Muscle layer of duodenum (tissue), 2 donors: ENCODE measurements at regions not wholly inside any gene's neighbourhood (a gene's known extent, or its start where the extent isn't known, plus 50 kb on each side); places are given as distances from the start of the nearest gene placed in this dataset.
"Not testable (repeated sequence)": the region's sequence is repeated elsewhere in the genome, so short reads cannot be mapped to it uniquely, and the experiment has no call there.

Source experiments
- H3K27ac ChIP-seq: one replicate; pipeline ENCODE4 v1.7.0; 2013; ENCODE audit warnings: mild to moderate bottlenecking, low read length
- H3K27me3 ChIP-seq: one replicate; pipeline ENCODE4 v1.7.0; 2013; ENCODE audit warnings: low read depth, mild to moderate bottlenecking, control low read depth, low read length
- H3K36me3 ChIP-seq, 2 donors: one replicate each; pipeline ENCODE4 v1.7.0; 2013; ENCODE audit warnings: low read length in 2 of 2, control low read depth in 1 of 2, mild to moderate bottlenecking in 1 of 2; ENCODE audit not compliant: insufficient read depth in 2 of 2, control insufficient read depth in 1 of 2
- H3K4me1 ChIP-seq, 2 donors: one replicate each; pipeline ENCODE4 v1.7.0; 2013; ENCODE audit warnings: low read length in 2 of 2, mild to moderate bottlenecking in 2 of 2, control low read depth in 1 of 2, moderate library complexity in 1 of 2; ENCODE audit not compliant: insufficient read depth in 2 of 2, control insufficient read depth in 1 of 2
- H3K4me3 ChIP-seq, 2 donors: one replicate each; pipeline ENCODE4 v1.7.0; 2013; ENCODE audit warnings: low read length in 2 of 2, low read depth in 1 of 2, mild to moderate bottlenecking in 1 of 2
- H3K9me3 ChIP-seq, 2 donors: one replicate each; pipeline ENCODE4 v1.7.0; 2013; ENCODE audit warnings: low read length in 2 of 2, control low read depth in 1 of 2, mild to moderate bottlenecking in 1 of 2; ENCODE audit not compliant: control insufficient read depth in 1 of 2
- donor health status: healthy.

DNA sequence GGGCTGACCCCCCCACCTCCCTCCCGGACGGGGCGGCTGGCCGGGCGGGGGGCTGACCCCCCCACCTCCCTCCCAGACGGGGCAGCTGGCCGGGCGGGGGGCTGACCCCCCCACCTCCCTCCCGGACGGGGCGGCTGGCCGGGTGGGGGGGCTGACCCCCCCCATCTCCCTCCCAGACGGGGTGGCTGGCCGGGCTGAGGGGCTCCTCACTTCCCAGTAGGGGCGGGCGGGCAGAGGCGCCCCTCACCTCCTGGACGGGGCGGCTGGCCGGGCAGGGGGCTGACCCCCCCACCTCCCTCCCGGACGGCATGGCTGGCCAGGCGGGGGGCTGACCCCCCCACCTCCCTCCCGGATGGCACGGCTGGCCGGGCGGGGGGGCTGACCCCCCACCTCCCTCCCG, 115.7 kb downstream of the MIAT start:
- H3K36me3 ChIP-seq, H3K27me3 ChIP-seq, H3K27ac ChIP-seq, H3K4me1 ChIP-seq, H3K9me3 ChIP-seq, H3K4me3 ChIP-seq: not testable (repeated sequence)

DNA sequence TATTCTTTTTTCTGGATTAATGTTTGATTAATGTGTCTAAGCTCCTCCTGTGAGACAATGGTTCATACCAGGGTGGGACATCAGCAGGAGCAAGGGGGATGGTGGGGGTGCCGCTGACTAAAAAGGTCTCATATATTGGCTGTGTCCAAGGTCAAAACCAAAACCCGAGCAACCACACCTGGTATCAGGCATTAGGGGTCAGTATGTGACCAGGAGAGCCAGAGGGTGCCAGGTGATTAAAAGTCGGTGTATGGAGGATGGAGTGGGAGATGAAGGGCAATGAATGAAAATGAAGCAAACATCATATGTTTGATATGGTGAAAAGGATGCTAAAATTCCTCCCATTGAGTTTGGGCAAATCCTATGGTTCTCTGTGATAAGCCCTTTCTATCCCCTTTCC, 118.0 kb downstream of the MIAT start:
- Histone ChIP-seq H3K27ac (no peak overlapping the region), H3K27me3 (no peaks in the 10 kb centered on the region), H3K36me3 (peaks cover 13 to 18% of the 10 kb centered on the region in 2 donors), H3K9me3 (peaks cover 0 to 4% of the 10 kb centered on the region in 2 donors), H3K4me3 (no peak overlapping the region), H3K4me1 (peaks cover 0 to 12% of the 10 kb centered on the region in 2 donors)

- peaks cover 13 to 18% of the 10 kb centered on the region in 2 donors for H3K36me3 ChIP-seq
- H3K9me3 ChIP-seq: peaks cover 0 to 4% of the 10 kb centered on the region in 2 donors
- peaks cover 0 to 12% of the 10 kb centered on the region in 2 donors for H3K4me1 ChIP-seq
- no peak overlapping the region for H3K4me3 ChIP-seq
- no peak overlapping the region for H3K27ac ChIP-seq
- H3K27me3 ChIP-seq: no peaks in the 10 kb centered on the region
These were observed 119.9 kb downstream of the MIAT start for GRCh38 chr22:26777156-26777801.

- Histone ChIP-seq H3K9me3 (peaks cover 0 to 4% of the 10 kb centered on the region in 2 donors), H3K4me3 (no peak overlapping the region), H3K4me1 (peaks cover 0 to 12% of the 10 kb centered on the region in 2 donors), H3K27me3 (no peaks in the 10 kb centered on the region), H3K36me3 (peaks cover 13 to 23% of the 10 kb centered on the region in 2 donors), H3K27ac (no peak overlapping the region)
These were observed 121.0 kb downstream of the MIAT start for GRCh38 chr22:26778372-26778771.

DNA sequence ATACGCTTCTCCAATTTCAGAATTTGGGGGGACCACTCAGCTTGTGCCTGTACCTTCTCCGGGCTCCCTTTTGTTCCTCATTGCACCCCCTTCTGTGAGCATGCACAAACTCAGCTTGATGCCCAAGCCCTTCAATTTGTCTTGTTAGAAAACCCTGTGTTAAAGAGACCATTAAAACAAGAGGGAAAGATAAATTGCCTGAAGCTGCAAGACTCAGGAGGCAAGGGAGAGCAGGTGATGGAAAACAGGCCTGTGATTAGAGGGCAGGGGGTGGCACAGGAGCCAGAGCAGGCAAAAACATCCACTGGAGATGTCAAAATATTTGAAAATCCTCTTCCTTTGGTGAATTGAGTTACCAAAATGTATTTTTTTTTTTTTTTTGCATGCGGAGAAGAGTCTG, 121.7 kb downstream of the MIAT start:
- peaks cover 0 to 12% of the 10 kb centered on the region in 2 donors for H3K4me1 ChIP-seq
- H3K27ac ChIP-seq: no peak overlapping the region
- H3K9me3 ChIP-seq: peaks cover 0 to 4% of the 10 kb centered on the region in 2 donors
- H3K4me3 ChIP-seq: no peak overlapping the region
- H3K36me3 ChIP-seq: peaks cover 13 to 27% of the 10 kb centered on the region in 2 donors
- no peaks in the 10 kb centered on the region for H3K27me3 ChIP-seq

DNA sequence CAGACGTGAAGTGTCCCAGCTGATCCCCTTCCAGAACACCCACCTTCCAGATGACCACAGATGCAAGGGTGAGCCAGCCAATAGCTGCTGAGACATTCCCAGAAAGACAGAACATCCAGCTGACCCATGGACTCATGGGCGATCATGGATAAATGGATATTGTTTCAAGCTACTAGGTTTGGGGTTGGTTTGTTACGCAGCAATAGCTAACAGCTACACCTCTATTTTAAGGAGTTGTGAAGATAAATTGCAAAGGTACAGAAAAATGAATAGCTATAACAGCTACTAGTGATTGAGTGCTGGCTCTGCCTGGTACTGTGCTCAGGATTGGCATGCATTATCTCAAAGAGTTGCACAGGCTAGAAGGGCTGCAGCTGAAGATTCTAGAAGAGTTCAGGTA, 122.5 kb downstream of the MIAT start:
- no peaks in the 10 kb centered on the region for H3K27me3 ChIP-seq
- no peak overlapping the region for H3K4me3 ChIP-seq
- H3K9me3 ChIP-seq: peaks cover 0 to 4% of the 10 kb centered on the region in 2 donors
- H3K36me3 ChIP-seq: peaks cover 11 to 33% of the 10 kb centered on the region in 2 donors
- peaks cover 0 to 12% of the 10 kb centered on the region in 2 donors for H3K4me1 ChIP-seq
- no peak overlapping the region for H3K27ac ChIP-seq

DNA sequence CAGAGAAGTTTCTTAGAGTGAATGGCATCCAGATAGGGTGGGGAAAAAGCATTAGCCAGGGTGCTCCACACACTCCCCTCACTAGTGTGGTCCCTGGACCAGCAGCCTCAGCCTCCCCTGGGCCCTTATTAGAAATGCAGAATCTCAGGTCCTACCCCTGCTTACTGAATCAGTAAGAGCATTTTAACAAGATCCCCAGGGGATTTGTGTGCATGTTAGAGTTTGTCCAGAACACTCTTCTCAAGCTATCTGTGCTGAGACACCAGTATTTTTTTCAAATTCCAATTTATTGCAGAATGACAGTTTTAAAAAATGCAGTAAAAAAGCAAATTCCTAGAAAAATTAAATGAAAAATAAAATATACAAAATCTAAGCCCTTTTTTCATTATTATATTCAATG, 123.1 kb downstream of the MIAT start:
- peaks cover 0 to 12% of the 10 kb centered on the region in 2 donors for H3K4me1 ChIP-seq
- H3K27ac ChIP-seq: no peak overlapping the region
- no peak overlapping the region for H3K4me3 ChIP-seq
- peaks cover 10 to 33% of the 10 kb centered on the region in 2 donors for H3K36me3 ChIP-seq
- H3K27me3 ChIP-seq: no peaks in the 10 kb centered on the region
- H3K9me3 ChIP-seq: peaks cover 0 to 4% of the 10 kb centered on the region in 2 donors

DNA sequence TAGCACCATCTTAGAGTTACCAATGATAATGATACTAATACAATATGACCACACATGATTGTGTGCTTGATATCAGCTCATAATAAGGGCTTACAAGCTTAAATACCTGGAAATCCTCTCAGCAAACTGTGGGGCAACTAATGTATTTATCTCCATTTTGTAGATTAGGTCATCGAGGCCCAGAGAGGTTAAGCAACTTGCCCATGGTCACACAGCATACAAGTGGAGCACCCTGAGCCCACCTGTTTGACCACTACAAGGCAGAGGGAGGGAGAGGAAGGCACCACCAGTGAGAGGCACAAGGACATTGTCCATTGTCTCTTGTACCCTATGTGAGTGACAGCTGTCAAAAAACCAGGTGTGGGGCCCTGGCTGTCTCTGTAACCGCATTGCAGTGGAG, 123.7 kb downstream of the MIAT start:
- Histone ChIP-seq H3K36me3 (peaks cover 10 to 28% of the 10 kb centered on the region in 2 donors), H3K27ac (no peak overlapping the region), H3K4me3 (no peak overlapping the region), H3K4me1 (peaks cover 0 to 12% of the 10 kb centered on the region in 2 donors), H3K27me3 (no peaks in the 10 kb centered on the region), H3K9me3 (no peaks in the 10 kb centered on the region)

- H3K4me1 ChIP-seq: peaks cover 0 to 12% of the 10 kb centered on the region in 2 donors
- H3K36me3 ChIP-seq: peaks cover 10 to 25% of the 10 kb centered on the region in 2 donors
- no peaks in the 10 kb centered on the region for H3K27me3 ChIP-seq
- H3K9me3 ChIP-seq: no peaks in the 10 kb centered on the region
- no peak overlapping the region for H3K27ac ChIP-seq
- no peak overlapping the region for H3K4me3 ChIP-seq
These were observed 124.2 kb downstream of the MIAT start for GRCh38 chr22:26781596-26781995.

- Histone ChIP-seq H3K27me3 (no peaks in the 10 kb centered on the region), H3K4me1 (no peaks in the 10 kb centered on the region), H3K4me3 (no peak overlapping the region), H3K27ac (no peak overlapping the region), H3K9me3 (no peaks in the 10 kb centered on the region), H3K36me3 (peaks cover 5 to 25% of the 10 kb centered on the region in 2 donors)
These were observed 126.5 kb downstream of the MIAT start for GRCh38 chr22:26783885-26784284.

GRCh38 chr22:26784772-26785171, 127.4 kb downstream of the MIAT start:
- peaks cover 5 to 21% of the 10 kb centered on the region in 2 donors for H3K36me3 ChIP-seq
- no peak overlapping the region for H3K27ac ChIP-seq
- H3K27me3 ChIP-seq: no peaks in the 10 kb centered on the region
- no peaks in the 10 kb centered on the region for H3K9me3 ChIP-seq
- H3K4me3 ChIP-seq: no peak overlapping the region
- H3K4me1 ChIP-seq: no peaks in the 10 kb centered on the region

DNA sequence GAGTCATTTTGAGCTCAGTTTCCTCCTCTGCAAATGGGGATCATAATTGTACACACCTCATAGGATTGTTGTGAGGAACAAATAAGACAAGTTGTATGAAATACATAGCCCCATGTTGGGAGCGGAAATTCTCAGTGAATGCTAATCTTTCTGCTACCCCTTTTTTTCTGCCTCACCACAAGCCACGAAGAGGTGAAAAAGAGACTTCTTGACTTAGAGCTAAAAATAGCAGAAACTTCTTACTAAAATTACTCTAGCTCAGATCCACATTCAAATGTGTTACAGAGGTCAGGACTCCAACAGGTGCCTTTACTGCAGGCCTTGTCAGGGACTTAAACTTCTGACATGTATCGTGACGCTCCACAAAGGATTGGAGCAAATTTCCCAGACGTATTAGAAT, 128.5 kb downstream of the MIAT start:
- no peaks in the 10 kb centered on the region for H3K4me1 ChIP-seq
- no peak overlapping the region for H3K27ac ChIP-seq
- H3K27me3 ChIP-seq: no peaks in the 10 kb centered on the region
- H3K4me3 ChIP-seq: no peak overlapping the region
- no peaks in the 10 kb centered on the region for H3K9me3 ChIP-seq
- H3K36me3 ChIP-seq: peaks cover 0 to 19% of the 10 kb centered on the region in 2 donors
